Activated CD8-positive, alpha-beta memory T cell treated with anti-CD3 and anti-CD28 coated beads, Interleukin-2, amount 50 U/mL, for 24 hours (primary cell): ENCODE measurements at regions not wholly inside any gene's neighbourhood (a gene's known extent, or its start where the extent isn't known, plus 50 kb on each side); places are given as distances from the start of the nearest gene placed in this dataset.

Experiments used
- DNase-seq: peaks from one replicate; pipeline ENCODE4 v3.0.0-alpha.2; 2020; ENCODE audit errors: extremely low read depth

GRCh38 chr19:28509079-28509895 is 703.7 kb downstream of the UQCRFS1 start:
- DNase-seq: no peak

GRCh38 chr19:28508666-28509065 is 704.3 kb downstream of the UQCRFS1 start:
- no peak for DNase-seq

- no peak for DNase-seq
Observed at GRCh38 chr19:28505933-28506332, 707.0 kb downstream of the UQCRFS1 start.

- DNase-seq: no peak
Observed at GRCh38 chr19:28505134-28505533, 707.8 kb downstream of the UQCRFS1 start.

- no peak for DNase-seq
Observed at GRCh38 chr19:28504727-28505126, 708.2 kb downstream of the UQCRFS1 start.

GRCh38 chr19:28504139-28504538 is 708.8 kb downstream of the UQCRFS1 start:
- no peak for DNase-seq

- no peak for DNase-seq
Observed at GRCh38 chr19:28502879-28503734, 709.8 kb downstream of the UQCRFS1 start.

GRCh38 chr19:28501976-28502375 is 711.0 kb downstream of the UQCRFS1 start:
- no peak for DNase-seq

GRCh38 chr19:28500982-28501630 is 711.8 kb downstream of the UQCRFS1 start:
- no peak for DNase-seq

GRCh38 chr19:28500296-28500695 is 712.7 kb downstream of the UQCRFS1 start:
- no peak for DNase-seq

- DNase-seq: no peak
Observed at GRCh38 chr19:28498404-28498976, 714.5 kb downstream of the UQCRFS1 start.

- no peak for DNase-seq
Observed at GRCh38 chr19:28497887-28498286, 715.1 kb downstream of the UQCRFS1 start.

GRCh38 chr19:28497137-28497536 is 715.8 kb downstream of the UQCRFS1 start:
- DNase-seq: no peak

GRCh38 chr19:28495046-28495445 is 717.9 kb downstream of the UQCRFS1 start:
- DNase-seq: no peak

- DNase-seq: no peak
Observed at GRCh38 chr19:28494461-28494860, 718.5 kb downstream of the UQCRFS1 start.

GRCh38 chr19:28493884-28494283 is 719.1 kb downstream of the UQCRFS1 start:
- DNase-seq: no peak

GRCh38 chr19:28492621-28493020 is 720.3 kb downstream of the UQCRFS1 start:
- DNase-seq: no peak

- DNase-seq: no peak
Observed at GRCh38 chr19:28492201-28492600, 720.8 kb downstream of the UQCRFS1 start.

GRCh38 chr19:28489776-28490175 is 723.2 kb downstream of the UQCRFS1 start:
- DNase-seq: no peak

GRCh38 chr19:28489126-28489660 is 723.8 kb downstream of the UQCRFS1 start:
- DNase-seq: no peak

GRCh38 chr19:28487999-28488398 is 725.0 kb downstream of the UQCRFS1 start:
- no peak for DNase-seq

- DNase-seq: no peak
Observed at GRCh38 chr19:28486926-28487325, 726.0 kb downstream of the UQCRFS1 start.
